ENCODE measurements at regions not wholly inside any gene's neighbourhood (a gene's known extent, or its start where the extent isn't known, plus 50 kb on each side); places are given as distances from the start of the nearest gene placed in this dataset.

GRCh38 chr11:69975822-69976221, 102.3 kb upstream of the ANO1 start:
- TF ChIP-seq, protein P1, sequence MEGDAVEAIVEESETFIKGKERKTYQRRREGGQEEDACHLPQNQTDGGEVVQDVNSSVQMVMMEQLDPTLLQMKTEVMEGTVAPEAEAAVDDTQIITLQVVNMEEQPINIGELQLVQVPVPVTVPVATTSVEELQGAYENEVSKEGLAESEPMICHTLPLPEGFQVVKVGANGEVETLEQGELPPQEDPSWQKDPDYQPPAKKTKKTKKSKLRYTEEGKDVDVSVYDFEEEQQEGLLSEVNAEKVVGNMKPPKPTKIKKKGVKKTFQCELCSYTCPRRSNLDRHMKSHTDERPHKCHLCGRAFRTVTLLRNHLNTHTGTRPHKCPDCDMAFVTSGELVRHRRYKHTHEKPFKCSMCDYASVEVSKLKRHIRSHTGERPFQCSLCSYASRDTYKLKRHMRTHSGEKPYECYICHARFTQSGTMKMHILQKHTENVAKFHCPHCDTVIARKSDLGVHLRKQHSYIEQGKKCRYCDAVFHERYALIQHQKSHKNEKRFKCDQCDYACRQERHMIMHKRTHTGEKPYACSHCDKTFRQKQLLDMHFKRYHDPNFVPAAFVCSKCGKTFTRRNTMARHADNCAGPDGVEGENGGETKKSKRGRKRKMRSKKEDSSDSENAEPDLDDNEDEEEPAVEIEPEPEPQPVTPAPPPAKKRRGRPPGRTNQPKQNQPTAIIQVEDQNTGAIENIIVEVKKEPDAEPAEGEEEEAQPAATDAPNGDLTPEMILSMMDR (IDR thresholded peaks at IDR 0.05; ENCODE audit: low read depth, low read length, missing control alignments) = no peak
- H3K4me3 ChIP-seq (ENCODE audit: low read depth, low read length) = no peak overlapping the region
- no peak for DNase-seq (ENCODE audit: low read depth)

DNA sequence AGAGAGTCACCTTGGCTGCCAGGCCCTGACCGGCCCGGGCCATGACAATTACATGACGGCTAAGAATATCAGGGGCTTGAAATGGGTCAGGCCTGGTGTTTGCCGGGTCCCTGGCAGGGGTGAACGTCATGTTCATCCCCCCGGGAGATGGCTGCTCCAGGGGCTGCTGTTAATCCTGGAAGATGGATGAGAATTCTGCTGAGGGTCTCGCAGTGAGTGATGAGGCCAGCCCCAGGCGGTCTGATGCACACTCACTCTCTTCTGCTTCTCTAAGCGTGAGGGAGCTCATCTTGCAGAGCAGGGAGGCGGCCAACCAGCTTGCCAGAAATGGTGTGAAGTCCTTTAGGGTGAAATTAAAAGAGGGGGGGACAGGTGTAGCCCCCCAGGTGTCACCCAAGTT, 101.3 kb upstream of the ANO1 start:
- TF ChIP-seq, protein P1 (IDR thresholded peaks at IDR 0.05; ENCODE audit: low read depth, low read length, missing control alignments) = no peak
- no peak overlapping the region for H3K4me3 ChIP-seq (ENCODE audit: low read depth, low read length)
- DNase-seq (ENCODE audit: low read depth) = no peak

DNA sequence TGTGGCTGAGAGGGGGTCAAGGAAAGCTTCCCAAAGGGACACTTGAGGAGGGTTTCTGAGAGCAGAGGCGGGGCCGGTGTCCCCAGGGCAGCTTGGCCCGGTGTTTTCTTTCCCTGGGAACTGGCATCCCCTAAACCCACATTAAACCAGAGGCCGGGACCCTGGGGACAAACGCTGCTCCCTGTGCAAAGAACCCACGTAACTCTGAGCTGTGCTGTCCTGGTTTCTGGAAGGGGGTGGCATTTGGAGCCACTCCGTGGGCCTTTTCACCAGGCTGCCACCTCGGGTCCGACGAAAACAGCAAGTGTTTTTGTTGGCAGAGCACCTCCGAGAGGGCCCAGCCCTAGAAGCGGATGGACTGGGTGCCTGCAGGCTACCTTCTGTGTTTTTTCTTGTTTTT, 100.2 kb upstream of the ANO1 start:
- TF ChIP-seq, protein P1 (IDR thresholded peaks at IDR 0.05; ENCODE audit: low read depth, low read length, missing control alignments) = no peak
- H3K4me3 ChIP-seq (ENCODE audit: low read depth, low read length) = no peak overlapping the region
- no peak for DNase-seq (ENCODE audit: low read depth)

GRCh38 chr11:69978841-69979614, 99.1 kb upstream of the ANO1 start:
- DNase-seq (ENCODE audit: low read depth) = no peak
- H3K4me3 ChIP-seq (ENCODE audit: low read depth, low read length) = no peak overlapping the region
- TF ChIP-seq, protein P1 (IDR thresholded peaks at IDR 0.05; ENCODE audit: low read depth, low read length, missing control alignments) = no peak

DNA sequence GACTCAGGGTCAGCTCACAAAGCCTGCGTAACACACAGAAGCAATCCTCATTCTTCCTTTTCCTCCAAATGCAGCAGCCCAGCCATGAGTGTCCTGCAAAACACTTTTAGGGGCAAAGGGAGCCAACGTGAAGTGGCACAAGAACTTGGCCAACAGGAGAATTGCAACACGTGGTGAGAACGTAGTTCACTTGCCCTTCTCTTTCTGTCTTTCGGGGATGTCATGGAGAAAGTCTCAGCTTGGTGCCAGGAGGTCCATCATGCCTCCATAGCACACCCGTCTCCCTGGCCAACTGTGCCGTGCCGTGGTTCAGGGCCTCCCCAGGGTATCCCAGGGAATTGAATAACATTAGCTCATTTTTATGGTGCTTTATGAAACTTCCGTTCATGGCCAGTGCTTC, 98.5 kb upstream of the ANO1 start:
- no peak for DNase-seq (ENCODE audit: low read depth)
- no peak overlapping the region for H3K4me3 ChIP-seq (ENCODE audit: low read depth, low read length)
- TF ChIP-seq, protein P1 (IDR thresholded peaks at IDR 0.05; ENCODE audit: low read depth, low read length, missing control alignments) = no peak

- TF ChIP-seq, protein P1 (IDR thresholded peaks at IDR 0.05; ENCODE audit: low read depth, low read length, missing control alignments) = no peak
- DNase-seq (ENCODE audit: low read depth) = no peak
- H3K4me3 ChIP-seq (ENCODE audit: low read depth, low read length) = no peak overlapping the region
Observed at GRCh38 chr11:69981119-69981784, 96.9 kb upstream of the ANO1 start.

Measured in GM12864 (cell line).